Spleen (tissue), 7 donors: ENCODE measurements at regions not wholly inside any gene's neighbourhood (a gene's known extent, or its start where the extent isn't known, plus 50 kb on each side); places are given as distances from the start of the nearest gene placed in this dataset.

Source experiments
- POLR2A ChIP-seq, 3 donors: fragments of 450-650 bp; IDR thresholded peaks; one replicate each; pipeline ENCODE4 v1.5.1; 2017; ENCODE audit warnings: antibody characterized with exemption in 3 of 3, mild to moderate bottlenecking in 1 of 3
- POLR2AphosphoS5 ChIP-seq, 3 donors: sonication (generic); formaldehyde crosslinking; IDR thresholded peaks; one replicate each; pipeline ENCODE4 v1.5.1; 2017; ENCODE audit warnings: antibody characterized with exemption in 3 of 3
- TF ChIP-seq, protein P1 (sequence below), 11 experiments: fragments of 200-600 bp in 7 of 11; fragments of 450-650 bp in 4 of 11; sonication (generic) in 4 of 11; IDR thresholded peaks in 8 of 11; conservative IDR thresholded peaks in 3 of 11; 1 replicate in 7 of 11; 2 replicates in 4 of 11; pipeline versions ENCODE4 v1.4.0 to v1.8.0; 2016 to 2021; ENCODE audit warnings: antibody characterized with exemption in 11 of 11, inconsistent platforms in 4 of 11, mild to moderate bottlenecking in 1 of 11
- donor health status: DM: no; HTN: no; CAD: no; lungs with moderate emphysema.
- donor health status: DM: no; HTN: no; CAD: no.
- donor health status: DM: no; HTN: no; CAD: no.

DNA sequence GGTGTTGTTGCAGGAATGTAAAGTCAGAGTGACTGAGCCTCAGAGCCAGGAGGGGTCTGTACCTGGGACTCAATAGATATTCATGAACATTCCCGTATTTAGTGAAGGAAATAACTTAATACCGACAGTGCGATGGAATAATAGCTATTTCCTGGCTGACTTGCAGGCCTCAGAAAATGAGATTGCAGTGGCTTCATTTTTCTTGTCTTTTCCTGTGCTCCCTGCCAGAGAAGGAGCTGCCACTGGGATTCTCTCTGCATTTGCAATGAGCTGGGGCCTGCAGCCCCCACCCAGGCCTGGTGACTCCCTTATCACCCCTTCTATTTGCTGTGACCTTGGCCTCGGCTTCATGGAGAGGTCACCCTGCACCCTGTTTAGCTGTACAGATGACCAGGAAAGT lies 173.4 kb downstream of the MIAT start:
- TF ChIP-seq, protein P1, sequence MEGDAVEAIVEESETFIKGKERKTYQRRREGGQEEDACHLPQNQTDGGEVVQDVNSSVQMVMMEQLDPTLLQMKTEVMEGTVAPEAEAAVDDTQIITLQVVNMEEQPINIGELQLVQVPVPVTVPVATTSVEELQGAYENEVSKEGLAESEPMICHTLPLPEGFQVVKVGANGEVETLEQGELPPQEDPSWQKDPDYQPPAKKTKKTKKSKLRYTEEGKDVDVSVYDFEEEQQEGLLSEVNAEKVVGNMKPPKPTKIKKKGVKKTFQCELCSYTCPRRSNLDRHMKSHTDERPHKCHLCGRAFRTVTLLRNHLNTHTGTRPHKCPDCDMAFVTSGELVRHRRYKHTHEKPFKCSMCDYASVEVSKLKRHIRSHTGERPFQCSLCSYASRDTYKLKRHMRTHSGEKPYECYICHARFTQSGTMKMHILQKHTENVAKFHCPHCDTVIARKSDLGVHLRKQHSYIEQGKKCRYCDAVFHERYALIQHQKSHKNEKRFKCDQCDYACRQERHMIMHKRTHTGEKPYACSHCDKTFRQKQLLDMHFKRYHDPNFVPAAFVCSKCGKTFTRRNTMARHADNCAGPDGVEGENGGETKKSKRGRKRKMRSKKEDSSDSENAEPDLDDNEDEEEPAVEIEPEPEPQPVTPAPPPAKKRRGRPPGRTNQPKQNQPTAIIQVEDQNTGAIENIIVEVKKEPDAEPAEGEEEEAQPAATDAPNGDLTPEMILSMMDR (IDR thresholded peaks at IDR 0.05 in 8 of 11, conservative IDR thresholded peaks at IDR 0.05 in 3 of 11) = no peak
- no peak for TF ChIP-seq POLR2A (IDR thresholded peaks at IDR 0.05)
- no peak for TF ChIP-seq POLR2AphosphoS5 (IDR thresholded peaks at IDR 0.05)
